ENCODE measurements at regions not wholly inside any gene's neighbourhood (a gene's known extent, or its start where the extent isn't known, plus 50 kb on each side); places are given as distances from the start of the nearest gene placed in this dataset.
"Not testable (repeated sequence)": the region's sequence is repeated elsewhere in the genome, so short reads cannot be mapped to it uniquely, and the experiment has no call there.

- peak; percentile 83 for DNase-seq (ENCODE audit: low read depth in 2 of 2)
Observed at GRCh38 chr10:34908481-34908880, 93.4 kb upstream of the PARD3 start.

GRCh38 chr10:34907743-34908430, 92.8 kb upstream of the PARD3 start:
- DNase-seq (ENCODE audit: low read depth in 2 of 2): peak; percentile 20 to 25

- no peak for DNase-seq (ENCODE audit: low read depth in 2 of 2)
Observed at GRCh38 chr10:34906067-34906965, 91.2 kb upstream of the PARD3 start.

GRCh38 chr10:34905200-34905927, 90.3 kb upstream of the PARD3 start:
- no peak for DNase-seq (ENCODE audit: low read depth in 2 of 2)

- DNase-seq (ENCODE audit: low read depth in 2 of 2): no peak
Observed at GRCh38 chr10:34904191-34904590, 89.1 kb upstream of the PARD3 start.

- no peak for DNase-seq (ENCODE audit: low read depth in 2 of 2)
Observed at GRCh38 chr10:34899161-34899560, 84.1 kb upstream of the PARD3 start.

- no peak for DNase-seq (ENCODE audit: low read depth in 2 of 2)
Observed at GRCh38 chr10:34895977-34896376, 80.9 kb upstream of the PARD3 start.

- not testable (repeated sequence) for DNase-seq (ENCODE audit: low read depth in 2 of 2)
Observed at GRCh38 chr10:34895046-34895445, 80.0 kb upstream of the PARD3 start.

GRCh38 chr10:34892521-34892920, 77.4 kb upstream of the PARD3 start:
- not testable (repeated sequence) for DNase-seq (ENCODE audit: low read depth in 2 of 2)

- no peak for DNase-seq (ENCODE audit: low read depth in 2 of 2)
Observed at GRCh38 chr10:34890939-34891338, 75.8 kb upstream of the PARD3 start.

- DNase-seq (ENCODE audit: low read depth in 2 of 2): peak in 1 of 2 experiments; percentile 11
Observed at GRCh38 chr10:34889004-34889869, 74.1 kb upstream of the PARD3 start.

- no peak for DNase-seq (ENCODE audit: low read depth in 2 of 2)
Observed at GRCh38 chr10:34886906-34887642, 72.0 kb upstream of the PARD3 start.

GRCh38 chr10:34885898-34886297, 70.8 kb upstream of the PARD3 start:
- no peak for DNase-seq (ENCODE audit: low read depth in 2 of 2)

- no peak for DNase-seq (ENCODE audit: low read depth in 2 of 2)
Observed at GRCh38 chr10:34885011-34885410, 69.9 kb upstream of the PARD3 start.

- no peak for DNase-seq (ENCODE audit: low read depth in 2 of 2)
Observed at GRCh38 chr10:34884272-34884952, 69.3 kb upstream of the PARD3 start.

GRCh38 chr10:34880817-34881216, 65.7 kb upstream of the PARD3 start:
- DNase-seq (ENCODE audit: low read depth in 2 of 2): no peak

GRCh38 chr10:34878651-34879050, 63.6 kb upstream of the PARD3 start:
- DNase-seq (ENCODE audit: low read depth in 2 of 2): not testable (repeated sequence)

GRCh38 chr10:34875061-34875460, 60.0 kb upstream of the PARD3 start:
- no peak for DNase-seq (ENCODE audit: low read depth in 2 of 2)

- DNase-seq (ENCODE audit: low read depth in 2 of 2): no peak
Observed at GRCh38 chr10:34872820-34873219, 57.7 kb upstream of the PARD3 start.

Measured in fibroblast of skin of left quadriceps (primary cell).